IMR-90 (cell line): ENCODE measurements at regions not wholly inside any gene's neighbourhood (a gene's known extent, or its start where the extent isn't known, plus 50 kb on each side); places are given as distances from the start of the nearest gene placed in this dataset.

Experiments
- ATAC-seq: fragments of 200-7000 bp; cut with Tn5 transposase; 2 replicates; pipeline ENCODE4 v1.9.1; 2020; ENCODE audit warnings: low read depth, mild to moderate bottlenecking, moderate library complexity
- BruUV-seq: library from RNA; stranded (reverse); fragments of 400-500 nt; replicated peaks from 2 replicates; lab custom pipeline; 2021; lab: Mats Ljungman, UMichigan
- CTCF ChIA-PET: fragments of 300-600 bp; formaldehyde crosslinking; extraction: SDS; loops from one replicate; lab custom pipeline; 2021; ENCODE audit warnings: antibody characterized with exemption; lab: Yijun Ruan, JAX
- POLR2A ChIA-PET: fragments of 300-600 bp; sonication (Branson Sonifier 250); formaldehyde crosslinking; loops from one replicate; lab custom pipeline; 2022; ENCODE audit warnings: antibody characterized with exemption; ENCODE audit not compliant: unreplicated experiment; lab: Charles Lee
- DNase-seq: peaks from one replicate; pipeline ENCODE4 v3.0.0; 2013
- H2AFZ ChIP-seq: replicated peaks from 2 replicates; pipeline ENCODE3; 2013; ENCODE audit warnings: low read length, mild to moderate bottlenecking; ENCODE audit not compliant: poor library complexity
- H2AK5ac ChIP-seq: 2 replicates; pipeline ENCODE4 v1.6.1; 2013; ENCODE audit warnings: low read depth, low read length, inconsistent platforms
- H2AK9ac ChIP-seq: replicated peaks from 2 replicates; pipeline ENCODE3; 2013; ENCODE audit warnings: mild to moderate bottlenecking, low read depth, low read length, moderate library complexity; ENCODE audit not compliant: poor library complexity
- H2BK120ac ChIP-seq: 2 replicates; pipeline ENCODE4 v1.6.1; 2013; ENCODE audit warnings: low read depth, low read length, inconsistent platforms
- H2BK15ac ChIP-seq: 3 replicates; pipeline ENCODE4 v1.6.1; 2013; ENCODE audit warnings: low read depth, low read length, inconsistent platforms
- H2BK20ac ChIP-seq: 2 replicates; pipeline ENCODE4 v1.6.1; 2013; ENCODE audit warnings: low read depth, mild to moderate bottlenecking, inconsistent platforms, low read length, moderate library complexity
- H2BK5ac ChIP-seq: 2 replicates; pipeline ENCODE4 v1.6.1; 2013; ENCODE audit warnings: mild to moderate bottlenecking, low read depth, low read length, inconsistent platforms; ENCODE audit not compliant: poor library complexity, severe bottlenecking
- H3K14ac ChIP-seq: replicated peaks from 2 replicates; pipeline ENCODE4 v1.6.1; 2013; ENCODE audit warnings: low read depth, low read length, inconsistent platforms
- H3K18ac ChIP-seq: 2 replicates; pipeline ENCODE4 v1.6.1; 2013; ENCODE audit warnings: low read depth, low read length, control low read depth
- H3K23ac ChIP-seq: 2 replicates; pipeline ENCODE4 v1.6.1; 2013; ENCODE audit warnings: low read depth, low read length, inconsistent platforms
- H3K27ac ChIP-seq: 2 replicates; pipeline ENCODE4 v1.5.1; 2013; ENCODE audit warnings: mild to moderate bottlenecking, control low read depth, low read length; ENCODE audit not compliant: insufficient read depth
- H3K27me3 ChIP-seq: 2 replicates; pipeline ENCODE4 v1.6.1; 2013; ENCODE audit warnings: low read length; ENCODE audit not compliant: control insufficient read depth, insufficient read depth
- H3K36me3 ChIP-seq: 2 replicates; pipeline ENCODE4 v1.6.1; 2013; ENCODE audit warnings: low read length, mixed read lengths; ENCODE audit not compliant: control insufficient read depth, insufficient read depth
- H3K4ac ChIP-seq: 2 replicates; pipeline ENCODE4 v1.6.1; 2013; ENCODE audit warnings: low read depth, low read length, inconsistent platforms
- H3K4me1 ChIP-seq: 2 replicates; pipeline ENCODE4 v1.6.1; 2013; ENCODE audit warnings: low read length, mixed read lengths; ENCODE audit not compliant: control insufficient read depth, insufficient read depth
- H3K4me2 ChIP-seq: 2 replicates; pipeline ENCODE4 v1.6.1; 2013; ENCODE audit warnings: low read depth, mild to moderate bottlenecking, control low read depth, low read length, moderate library complexity
- H3K4me3 ChIP-seq: 2 replicates; pipeline ENCODE4 v1.5.1; 2013; ENCODE audit warnings: low read depth, mild to moderate bottlenecking, control low read depth, low read length, moderate library complexity; ENCODE audit not compliant: insufficient read depth
- H3K56ac ChIP-seq: 2 replicates; pipeline ENCODE4 v1.6.1; 2013; ENCODE audit warnings: low read length, inconsistent platforms; ENCODE audit not compliant: insufficient read depth; ENCODE audit errors: extremely low read depth
- H3K79me1 ChIP-seq, 2 experiments: 2 replicates each; pipeline ENCODE4 v1.6.1; 2013; ENCODE audit warnings: low read length in 2 of 2, inconsistent platforms in 1 of 2, low read depth in 1 of 2
- H3K9ac ChIP-seq: 2 replicates; pipeline ENCODE4 v1.6.1; 2013; ENCODE audit warnings: low read depth, low read length, control low read depth
- H3K9me1 ChIP-seq: 2 replicates; pipeline ENCODE4 v1.6.1; 2013; ENCODE audit warnings: low read length, inconsistent platforms; ENCODE audit not compliant: insufficient read depth
- H3K9me3 ChIP-seq: 2 replicates; pipeline ENCODE4 v1.6.1; 2013; ENCODE audit warnings: low read length; ENCODE audit not compliant: control insufficient read depth, insufficient read depth
- H4K20me1 ChIP-seq: 2 replicates; pipeline ENCODE4 v1.6.1; 2013; ENCODE audit warnings: low read length, inconsistent platforms; ENCODE audit not compliant: insufficient read depth
- H4K5ac ChIP-seq: 2 replicates; pipeline ENCODE4 v1.6.1; 2013; ENCODE audit warnings: mild to moderate bottlenecking, low read depth, low read length, control low read depth
- H4K8ac ChIP-seq, 2 experiments: 2 replicates each; pipeline ENCODE4 v1.6.1; 2013; ENCODE audit warnings: low read depth in 2 of 2, low read length in 2 of 2, control low read depth in 1 of 2, inconsistent platforms in 1 of 2
- H4K91ac ChIP-seq: 2 replicates; pipeline ENCODE4 v1.6.1; 2013; ENCODE audit warnings: low read depth, low read length, inconsistent platforms; ENCODE audit not compliant: insufficient read depth
- BHLHE40 ChIP-seq: fragments of 150-350 bp; IDR thresholded peaks from 2 replicates; pipeline ENCODE4 v1.6.1; 2016; ENCODE audit warnings: mild to moderate bottlenecking, low read depth, low read length
- CEBPB ChIP-seq: IDR thresholded peaks from 2 replicates; pipeline ENCODE4 v1.6.1; 2012; ENCODE audit warnings: low read depth, low read length, improper control_type of control experiment
- CHD1 ChIP-seq: IDR thresholded peaks from 2 replicates; pipeline ENCODE4 v1.6.1; 2012; ENCODE audit warnings: low read depth, low read length, improper control_type of control experiment
- FOS ChIP-seq: fragments of 150-350 bp; IDR thresholded peaks from 2 replicates; pipeline ENCODE4 v1.6.1; 2016; ENCODE audit warnings: low read depth, low read length
- MAFK ChIP-seq: IDR thresholded peaks from 2 replicates; pipeline ENCODE4 v1.6.1; 2012; ENCODE audit warnings: low read depth, low read length, improper control_type of control experiment
- MAZ ChIP-seq: IDR thresholded peaks from 2 replicates; pipeline ENCODE4 v1.6.1; 2012; ENCODE audit warnings: low read depth, mild to moderate bottlenecking, low read length, improper control_type of control experiment, moderate library complexity, borderline replicate concordance
- MXI1 ChIP-seq: IDR thresholded peaks from 2 replicates; pipeline ENCODE4 v1.6.1; 2012; ENCODE audit warnings: low read depth, mild to moderate bottlenecking, low read length, moderate library complexity, borderline replicate concordance
- NFE2L2 ChIP-seq: fragments of 150-350 bp; IDR thresholded peaks from 2 replicates; pipeline ENCODE4 v1.6.1; 2016; ENCODE audit warnings: low read depth, mild to moderate bottlenecking, low read length
- POLR2A ChIP-seq: IDR thresholded peaks from 2 replicates; pipeline ENCODE4 v1.6.1; 2012; ENCODE audit warnings: mild to moderate bottlenecking, low read depth, low read length
- RAD21 ChIP-seq: IDR thresholded peaks from 2 replicates; pipeline ENCODE4 v1.6.1; 2012; ENCODE audit warnings: low read length, improper control_type of control experiment
- RCOR1 ChIP-seq: IDR thresholded peaks from 2 replicates; pipeline ENCODE4 v1.6.1; 2012; ENCODE audit warnings: mild to moderate bottlenecking, low read length, improper control_type of control experiment; ENCODE audit not compliant: insufficient replicate concordance
- RFX5 ChIP-seq: IDR thresholded peaks from 2 replicates; pipeline ENCODE4 v1.8.0; 2012; ENCODE audit warnings: low read depth, mild to moderate bottlenecking, low read length, moderate library complexity
- SMC3 ChIP-seq: fragments of 150-350 bp; IDR thresholded peaks from 2 replicates; pipeline ENCODE4 v1.6.1; 2016; ENCODE audit warnings: low read depth, mild to moderate bottlenecking, antibody characterized with exemption, low read length, moderate library complexity
- USF2 ChIP-seq: fragments of 150-350 bp; IDR thresholded peaks from 2 replicates; pipeline ENCODE4 v1.6.1; 2017; ENCODE audit warnings: mild to moderate bottlenecking, antibody characterized with exemption, low read length, low read depth
- WGBS, 2 experiments: methylation state at CpG; one replicate each; pipeline versions ENCODE4 v1.1.5 to v1.1.7; 2013; ENCODE audit warnings: missing lambda C conversion rate in 2 of 2; ENCODE audit not compliant: insufficient read length in 1 of 2; ENCODE audit errors: extremely low coverage in 2 of 2; 5-methylcytosine and 5-hydroxymethylcytosine counted together
- dilution Hi-C: fragments of 300-500 bp; cut with HindIII; formaldehyde crosslinking; loops from one replicate; pipeline ENCODE4 v1.14.3; 2018; ENCODE audit warnings: low sequenced_read_pairs; ENCODE audit not compliant: unreplicated experiment
- in situ Hi-C: fragments of 300-500 bp; cut with MboI; formaldehyde crosslinking; loops from 3 replicates; pipeline ENCODE4 v1.14.3; 2019; ENCODE audit warnings: low sequenced_read_pairs, inconsistent platforms, mixed read lengths
- intact Hi-C: fragments of 100-400 bp; cut with micrococcal nuclease; formaldehyde crosslinking; loops from 2 replicates; pipeline ENCODE4 v1.10.0; 2022
- TF ChIP-seq, protein P1 (sequence below): conservative IDR thresholded peaks from 2 replicates; pipeline ENCODE4 v1.5.1; 2012; ENCODE audit warnings: mild to moderate bottlenecking, low read depth, low read length, improper control_type of control experiment
- TF ChIP-seq, protein P2 (sequence below): fragments of 150-350 bp; IDR thresholded peaks from 2 replicates; pipeline ENCODE4 v1.6.1; 2016; ENCODE audit warnings: low read depth, mild to moderate bottlenecking, low read length, moderate library complexity, borderline replicate concordance

DNA sequence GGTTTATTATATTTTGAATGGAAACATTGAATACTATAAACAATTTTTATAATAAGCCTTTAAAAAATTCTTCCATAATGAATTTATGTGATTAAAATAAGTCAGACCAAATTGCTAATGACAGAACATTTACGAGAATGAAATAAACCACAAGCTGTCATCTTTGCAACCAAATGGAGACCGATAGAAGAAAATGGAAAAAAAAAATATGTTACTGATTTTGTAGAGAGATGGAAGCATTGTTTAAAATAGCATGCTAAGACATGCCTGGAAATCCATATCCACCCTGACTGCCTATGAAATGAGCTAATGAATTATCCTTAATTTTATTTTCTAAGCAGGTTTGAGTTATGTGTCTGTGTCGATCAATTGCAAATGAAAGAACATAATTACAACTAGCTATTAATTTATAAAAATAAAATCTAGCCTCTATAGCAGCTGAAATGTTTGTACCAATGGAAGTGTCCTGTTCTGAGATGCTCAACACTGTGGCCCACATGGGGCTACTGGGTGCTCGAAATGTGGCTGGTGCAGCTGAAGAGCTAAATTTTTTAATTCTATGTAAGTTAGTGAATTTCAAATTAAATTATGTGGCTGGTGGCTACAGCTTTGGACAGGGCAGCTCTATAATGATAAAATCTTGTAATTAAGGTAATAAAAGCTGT lies 832.8 kb downstream of the RNF144A start:
- WGBS, 2 experiments: no CpG with 5 or more reads among the region's 4 CpGs
- Histone ChIP-seq H3K4ac (no peak overlapping the region), H3K9me3 (peaks cover 3% of the 10 kb centered on the region), H3K79me1 (no peaks in the 10 kb centered on the region), H3K9ac (no peak overlapping the region), H3K4me2 (no peak overlapping the region), H2BK15ac (no peak overlapping the region), H2AK5ac (no peak overlapping the region), H3K9me1 (no peaks in the 10 kb centered on the region), H2AK9ac (no peak overlapping the region), H3K27me3 (no peaks in the 10 kb centered on the region), H3K36me3 (no peaks in the 10 kb centered on the region), H4K8ac (no peak overlapping the region), H2BK120ac (no peak overlapping the region), H3K4me1 (no peaks in the 10 kb centered on the region), H4K20me1 (no peaks in the 10 kb centered on the region), H3K4me3 (no peak overlapping the region), H2BK5ac (no peak overlapping the region), H3K27ac (no peak overlapping the region), H4K5ac (no peak overlapping the region), H3K56ac (no peak overlapping the region), H2BK20ac (no peak overlapping the region), H2AFZ (no peak overlapping the region), H3K18ac (no peak overlapping the region), H3K14ac (no peak overlapping the region), H4K91ac (no peak overlapping the region), H3K23ac (no peak overlapping the region)
- no peak for ATAC-seq
- ChIA-PET CTCF (no interaction called here), POLR2A (interaction anchor here (0.6 kb wide), 1 partner anchor 787 kb away, joined by 4 read pairs; no protein-coding TSS in a partner anchor)
- dilution Hi-C loops: no loop called here
- TF ChIP-seq, protein P1, sequence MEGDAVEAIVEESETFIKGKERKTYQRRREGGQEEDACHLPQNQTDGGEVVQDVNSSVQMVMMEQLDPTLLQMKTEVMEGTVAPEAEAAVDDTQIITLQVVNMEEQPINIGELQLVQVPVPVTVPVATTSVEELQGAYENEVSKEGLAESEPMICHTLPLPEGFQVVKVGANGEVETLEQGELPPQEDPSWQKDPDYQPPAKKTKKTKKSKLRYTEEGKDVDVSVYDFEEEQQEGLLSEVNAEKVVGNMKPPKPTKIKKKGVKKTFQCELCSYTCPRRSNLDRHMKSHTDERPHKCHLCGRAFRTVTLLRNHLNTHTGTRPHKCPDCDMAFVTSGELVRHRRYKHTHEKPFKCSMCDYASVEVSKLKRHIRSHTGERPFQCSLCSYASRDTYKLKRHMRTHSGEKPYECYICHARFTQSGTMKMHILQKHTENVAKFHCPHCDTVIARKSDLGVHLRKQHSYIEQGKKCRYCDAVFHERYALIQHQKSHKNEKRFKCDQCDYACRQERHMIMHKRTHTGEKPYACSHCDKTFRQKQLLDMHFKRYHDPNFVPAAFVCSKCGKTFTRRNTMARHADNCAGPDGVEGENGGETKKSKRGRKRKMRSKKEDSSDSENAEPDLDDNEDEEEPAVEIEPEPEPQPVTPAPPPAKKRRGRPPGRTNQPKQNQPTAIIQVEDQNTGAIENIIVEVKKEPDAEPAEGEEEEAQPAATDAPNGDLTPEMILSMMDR: no peak
- no peak for TF ChIP-seq MXI1
- no peak for TF ChIP-seq MAZ
- no peak for TF ChIP-seq CEBPB
- TF ChIP-seq FOS: no peak
- no peak for TF ChIP-seq USF2
- TF ChIP-seq RFX5: no peak
- TF ChIP-seq SMC3: no peak
- no peak for TF ChIP-seq RCOR1
- TF ChIP-seq MAFK: no peak
- TF ChIP-seq RAD21: no peak
- no peak for TF ChIP-seq BHLHE40
- no peak for TF ChIP-seq POLR2A
- TF ChIP-seq CHD1: no peak
- TF ChIP-seq, protein P2, sequence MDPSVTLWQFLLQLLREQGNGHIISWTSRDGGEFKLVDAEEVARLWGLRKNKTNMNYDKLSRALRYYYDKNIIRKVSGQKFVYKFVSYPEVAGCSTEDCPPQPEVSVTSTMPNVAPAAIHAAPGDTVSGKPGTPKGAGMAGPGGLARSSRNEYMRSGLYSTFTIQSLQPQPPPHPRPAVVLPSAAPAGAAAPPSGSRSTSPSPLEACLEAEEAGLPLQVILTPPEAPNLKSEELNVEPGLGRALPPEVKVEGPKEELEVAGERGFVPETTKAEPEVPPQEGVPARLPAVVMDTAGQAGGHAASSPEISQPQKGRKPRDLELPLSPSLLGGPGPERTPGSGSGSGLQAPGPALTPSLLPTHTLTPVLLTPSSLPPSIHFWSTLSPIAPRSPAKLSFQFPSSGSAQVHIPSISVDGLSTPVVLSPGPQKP: no peak
- no peak for TF ChIP-seq NFE2L2
- BruUV-seq: no TSS peak
- intact Hi-C loops: loop anchor here (10.0 kb wide), 1 partner anchor 175 kb away; no protein-coding TSS in a partner anchor
- in situ Hi-C loops: no loop called here
- no peak for DNase-seq
